ENCODE measurements at regions not wholly inside any gene's neighbourhood (a gene's known extent, or its start where the extent isn't known, plus 50 kb on each side); places are given as distances from the start of the nearest gene placed in this dataset.

GRCh38 chr9:126150411-126151030, 176.1 kb upstream of the MVB12B start:
- TF ChIP-seq POLR2AphosphoS5 (IDR thresholded peaks at IDR 0.05; ENCODE audit: low read depth) (no peak), EZH2 (IDR thresholded peaks at IDR 0.05; ENCODE audit: low read depth, unreplicated experiment) (no peak), CREB1 (CRISPR knock-in tag; IDR thresholded peaks at IDR 0.05; ENCODE audit: low read depth) (no peak), EZH2phosphoT487 (IDR thresholded peaks at IDR 0.05; ENCODE audit: unreplicated experiment) (no peak), ZNF114 (CRISPR knock-in tag; IDR thresholded peaks at IDR 0.05) (no peak), ZNF331 (CRISPR knock-in tag; IDR thresholded peaks at IDR 0.05; ENCODE audit: low read depth) (no peak), NANOG (IDR thresholded peaks at IDR 0.05; ENCODE audit: borderline replicate concordance) (no peak), JUNB (IDR thresholded peaks at IDR 0.05; ENCODE audit: unreplicated experiment) (no peak), STAT1 (IDR thresholded peaks at IDR 0.05; ENCODE audit: unreplicated experiment) (no peak)
- TF ChIP-seq, protein P1, sequence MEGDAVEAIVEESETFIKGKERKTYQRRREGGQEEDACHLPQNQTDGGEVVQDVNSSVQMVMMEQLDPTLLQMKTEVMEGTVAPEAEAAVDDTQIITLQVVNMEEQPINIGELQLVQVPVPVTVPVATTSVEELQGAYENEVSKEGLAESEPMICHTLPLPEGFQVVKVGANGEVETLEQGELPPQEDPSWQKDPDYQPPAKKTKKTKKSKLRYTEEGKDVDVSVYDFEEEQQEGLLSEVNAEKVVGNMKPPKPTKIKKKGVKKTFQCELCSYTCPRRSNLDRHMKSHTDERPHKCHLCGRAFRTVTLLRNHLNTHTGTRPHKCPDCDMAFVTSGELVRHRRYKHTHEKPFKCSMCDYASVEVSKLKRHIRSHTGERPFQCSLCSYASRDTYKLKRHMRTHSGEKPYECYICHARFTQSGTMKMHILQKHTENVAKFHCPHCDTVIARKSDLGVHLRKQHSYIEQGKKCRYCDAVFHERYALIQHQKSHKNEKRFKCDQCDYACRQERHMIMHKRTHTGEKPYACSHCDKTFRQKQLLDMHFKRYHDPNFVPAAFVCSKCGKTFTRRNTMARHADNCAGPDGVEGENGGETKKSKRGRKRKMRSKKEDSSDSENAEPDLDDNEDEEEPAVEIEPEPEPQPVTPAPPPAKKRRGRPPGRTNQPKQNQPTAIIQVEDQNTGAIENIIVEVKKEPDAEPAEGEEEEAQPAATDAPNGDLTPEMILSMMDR (conservative IDR thresholded peaks at IDR 0.05; ENCODE audit: low read depth in 2 of 2) = no peak
- TF ChIP-seq, protein P2, sequence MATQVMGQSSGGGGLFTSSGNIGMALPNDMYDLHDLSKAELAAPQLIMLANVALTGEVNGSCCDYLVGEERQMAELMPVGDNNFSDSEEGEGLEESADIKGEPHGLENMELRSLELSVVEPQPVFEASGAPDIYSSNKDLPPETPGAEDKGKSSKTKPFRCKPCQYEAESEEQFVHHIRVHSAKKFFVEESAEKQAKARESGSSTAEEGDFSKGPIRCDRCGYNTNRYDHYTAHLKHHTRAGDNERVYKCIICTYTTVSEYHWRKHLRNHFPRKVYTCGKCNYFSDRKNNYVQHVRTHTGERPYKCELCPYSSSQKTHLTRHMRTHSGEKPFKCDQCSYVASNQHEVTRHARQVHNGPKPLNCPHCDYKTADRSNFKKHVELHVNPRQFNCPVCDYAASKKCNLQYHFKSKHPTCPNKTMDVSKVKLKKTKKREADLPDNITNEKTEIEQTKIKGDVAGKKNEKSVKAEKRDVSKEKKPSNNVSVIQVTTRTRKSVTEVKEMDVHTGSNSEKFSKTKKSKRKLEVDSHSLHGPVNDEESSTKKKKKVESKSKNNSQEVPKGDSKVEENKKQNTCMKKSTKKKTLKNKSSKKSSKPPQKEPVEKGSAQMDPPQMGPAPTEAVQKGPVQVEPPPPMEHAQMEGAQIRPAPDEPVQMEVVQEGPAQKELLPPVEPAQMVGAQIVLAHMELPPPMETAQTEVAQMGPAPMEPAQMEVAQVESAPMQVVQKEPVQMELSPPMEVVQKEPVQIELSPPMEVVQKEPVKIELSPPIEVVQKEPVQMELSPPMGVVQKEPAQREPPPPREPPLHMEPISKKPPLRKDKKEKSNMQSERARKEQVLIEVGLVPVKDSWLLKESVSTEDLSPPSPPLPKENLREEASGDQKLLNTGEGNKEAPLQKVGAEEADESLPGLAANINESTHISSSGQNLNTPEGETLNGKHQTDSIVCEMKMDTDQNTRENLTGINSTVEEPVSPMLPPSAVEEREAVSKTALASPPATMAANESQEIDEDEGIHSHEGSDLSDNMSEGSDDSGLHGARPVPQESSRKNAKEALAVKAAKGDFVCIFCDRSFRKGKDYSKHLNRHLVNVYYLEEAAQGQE (IDR thresholded peaks at IDR 0.05; ENCODE audit: unreplicated experiment) = no peak
- TF ChIP-seq, protein P3, sequence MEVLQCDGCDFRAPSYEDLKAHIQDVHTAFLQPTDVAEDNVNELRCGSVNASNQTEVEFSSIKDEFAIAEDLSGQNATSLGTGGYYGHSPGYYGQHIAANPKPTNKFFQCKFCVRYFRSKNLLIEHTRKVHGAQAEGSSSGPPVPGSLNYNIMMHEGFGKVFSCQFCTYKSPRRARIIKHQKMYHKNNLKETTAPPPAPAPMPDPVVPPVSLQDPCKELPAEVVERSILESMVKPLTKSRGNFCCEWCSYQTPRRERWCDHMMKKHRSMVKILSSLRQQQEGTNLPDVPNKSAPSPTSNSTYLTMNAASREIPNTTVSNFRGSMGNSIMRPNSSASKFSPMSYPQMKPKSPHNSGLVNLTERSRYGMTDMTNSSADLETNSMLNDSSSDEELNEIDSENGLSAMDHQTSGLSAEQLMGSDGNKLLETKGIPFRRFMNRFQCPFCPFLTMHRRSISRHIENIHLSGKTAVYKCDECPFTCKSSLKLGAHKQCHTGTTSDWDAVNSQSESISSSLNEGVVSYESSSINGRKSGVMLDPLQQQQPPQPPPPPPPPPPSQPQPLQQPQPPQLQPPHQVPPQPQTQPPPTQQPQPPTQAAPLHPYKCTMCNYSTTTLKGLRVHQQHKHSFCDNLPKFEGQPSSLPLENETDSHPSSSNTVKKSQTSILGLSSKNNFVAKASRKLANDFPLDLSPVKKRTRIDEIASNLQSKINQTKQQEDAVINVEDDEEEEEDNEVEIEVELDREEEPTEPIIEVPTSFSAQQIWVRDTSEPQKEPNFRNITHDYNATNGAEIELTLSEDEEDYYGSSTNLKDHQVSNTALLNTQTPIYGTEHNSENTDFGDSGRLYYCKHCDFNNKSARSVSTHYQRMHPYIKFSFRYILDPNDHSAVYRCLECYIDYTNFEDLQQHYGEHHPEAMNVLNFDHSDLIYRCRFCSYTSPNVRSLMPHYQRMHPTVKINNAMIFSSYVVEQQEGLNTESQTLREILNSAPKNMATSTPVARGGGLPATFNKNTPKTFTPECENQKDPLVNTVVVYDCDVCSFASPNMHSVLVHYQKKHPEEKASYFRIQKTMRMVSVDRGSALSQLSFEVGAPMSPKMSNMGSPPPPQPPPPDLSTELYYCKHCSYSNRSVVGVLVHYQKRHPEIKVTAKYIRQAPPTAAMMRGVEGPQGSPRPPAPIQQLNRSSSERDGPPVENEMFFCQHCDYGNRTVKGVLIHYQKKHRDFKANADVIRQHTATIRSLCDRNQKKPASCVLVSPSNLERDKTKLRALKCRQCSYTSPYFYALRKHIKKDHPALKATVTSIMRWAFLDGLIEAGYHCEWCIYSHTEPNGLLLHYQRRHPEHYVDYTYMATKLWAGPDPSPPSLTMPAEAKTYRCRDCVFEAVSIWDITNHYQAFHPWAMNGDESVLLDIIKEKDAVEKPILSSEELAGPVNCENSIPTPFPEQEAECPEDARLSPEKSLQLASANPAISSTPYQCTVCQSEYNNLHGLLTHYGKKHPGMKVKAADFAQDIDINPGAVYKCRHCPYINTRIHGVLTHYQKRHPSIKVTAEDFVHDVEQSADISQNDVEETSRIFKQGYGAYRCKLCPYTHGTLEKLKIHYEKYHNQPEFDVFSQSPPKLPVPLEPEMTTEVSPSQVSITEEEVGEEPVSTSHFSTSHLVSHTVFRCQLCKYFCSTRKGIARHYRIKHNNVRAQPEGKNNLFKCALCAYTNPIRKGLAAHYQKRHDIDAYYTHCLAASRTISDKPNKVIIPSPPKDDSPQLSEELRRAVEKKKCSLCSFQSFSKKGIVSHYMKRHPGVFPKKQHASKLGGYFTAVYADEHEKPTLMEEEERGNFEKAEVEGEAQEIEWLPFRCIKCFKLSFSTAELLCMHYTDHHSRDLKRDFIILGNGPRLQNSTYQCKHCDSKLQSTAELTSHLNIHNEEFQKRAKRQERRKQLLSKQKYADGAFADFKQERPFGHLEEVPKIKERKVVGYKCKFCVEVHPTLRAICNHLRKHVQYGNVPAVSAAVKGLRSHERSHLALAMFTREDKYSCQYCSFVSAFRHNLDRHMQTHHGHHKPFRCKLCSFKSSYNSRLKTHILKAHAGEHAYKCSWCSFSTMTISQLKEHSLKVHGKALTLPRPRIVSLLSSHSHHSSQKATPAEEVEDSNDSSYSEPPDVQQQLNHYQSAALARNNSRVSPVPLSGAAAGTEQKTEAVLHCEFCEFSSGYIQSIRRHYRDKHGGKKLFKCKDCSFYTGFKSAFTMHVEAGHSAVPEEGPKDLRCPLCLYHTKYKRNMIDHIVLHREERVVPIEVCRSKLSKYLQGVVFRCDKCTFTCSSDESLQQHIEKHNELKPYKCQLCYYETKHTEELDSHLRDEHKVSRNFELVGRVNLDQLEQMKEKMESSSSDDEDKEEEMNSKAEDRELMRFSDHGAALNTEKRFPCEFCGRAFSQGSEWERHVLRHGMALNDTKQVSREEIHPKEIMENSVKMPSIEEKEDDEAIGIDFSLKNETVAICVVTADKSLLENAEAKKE (CRISPR knock-in tag; IDR thresholded peaks at IDR 0.05) = no peak

Measured in GM23338 (cell line).